ENCODE measurements at regions not wholly inside any gene's neighbourhood (a gene's known extent, or its start where the extent isn't known, plus 50 kb on each side); places are given as distances from the start of the nearest gene placed in this dataset.
A peak's percentile ranks its signal among the peaks of the same experiment; 100 is the strongest.

DNA sequence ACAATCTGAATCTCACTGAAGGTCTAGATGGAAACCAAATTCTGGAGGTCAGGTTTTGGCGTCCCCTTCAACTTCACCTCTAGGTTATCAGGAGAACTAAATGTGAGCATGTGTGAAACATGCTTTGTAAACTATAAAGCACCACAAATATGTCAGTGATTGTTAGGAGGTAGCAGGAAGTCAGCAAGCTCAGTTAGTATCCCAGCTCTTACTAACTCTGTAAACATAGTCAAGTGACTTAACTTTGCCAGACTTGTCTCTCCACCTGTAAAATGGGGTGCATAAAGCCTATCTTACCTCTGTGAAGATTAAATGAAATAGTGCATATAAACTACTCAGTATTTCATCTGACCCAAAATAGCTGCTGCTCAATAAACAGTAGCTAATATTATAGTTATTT, 121.5 kb downstream of the INSIG2 start:
- DNase-seq (ENCODE audit: low spot score in 2 of 2, unreplicated experiment in 2 of 2) = no peak
- no peak overlapping the region for H3K4me3 Mint-ChIP-seq
- H3K36me3 Mint-ChIP-seq = no peaks in the 10 kb centered on the region
- H3K4me1 Mint-ChIP-seq = no peaks in the 10 kb centered on the region
- H3K9me3 Mint-ChIP-seq = peaks cover 6% of the 10 kb centered on the region
- H3K27me3 Mint-ChIP-seq (ENCODE audit: low read depth) = peaks cover 38% of the 10 kb centered on the region
- TF ChIP-seq, protein P1, sequence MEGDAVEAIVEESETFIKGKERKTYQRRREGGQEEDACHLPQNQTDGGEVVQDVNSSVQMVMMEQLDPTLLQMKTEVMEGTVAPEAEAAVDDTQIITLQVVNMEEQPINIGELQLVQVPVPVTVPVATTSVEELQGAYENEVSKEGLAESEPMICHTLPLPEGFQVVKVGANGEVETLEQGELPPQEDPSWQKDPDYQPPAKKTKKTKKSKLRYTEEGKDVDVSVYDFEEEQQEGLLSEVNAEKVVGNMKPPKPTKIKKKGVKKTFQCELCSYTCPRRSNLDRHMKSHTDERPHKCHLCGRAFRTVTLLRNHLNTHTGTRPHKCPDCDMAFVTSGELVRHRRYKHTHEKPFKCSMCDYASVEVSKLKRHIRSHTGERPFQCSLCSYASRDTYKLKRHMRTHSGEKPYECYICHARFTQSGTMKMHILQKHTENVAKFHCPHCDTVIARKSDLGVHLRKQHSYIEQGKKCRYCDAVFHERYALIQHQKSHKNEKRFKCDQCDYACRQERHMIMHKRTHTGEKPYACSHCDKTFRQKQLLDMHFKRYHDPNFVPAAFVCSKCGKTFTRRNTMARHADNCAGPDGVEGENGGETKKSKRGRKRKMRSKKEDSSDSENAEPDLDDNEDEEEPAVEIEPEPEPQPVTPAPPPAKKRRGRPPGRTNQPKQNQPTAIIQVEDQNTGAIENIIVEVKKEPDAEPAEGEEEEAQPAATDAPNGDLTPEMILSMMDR (IDR thresholded peaks at IDR 0.05; ENCODE audit: unreplicated experiment) = no peak
- H3K27ac Mint-ChIP-seq = no peak overlapping the region

DNA sequence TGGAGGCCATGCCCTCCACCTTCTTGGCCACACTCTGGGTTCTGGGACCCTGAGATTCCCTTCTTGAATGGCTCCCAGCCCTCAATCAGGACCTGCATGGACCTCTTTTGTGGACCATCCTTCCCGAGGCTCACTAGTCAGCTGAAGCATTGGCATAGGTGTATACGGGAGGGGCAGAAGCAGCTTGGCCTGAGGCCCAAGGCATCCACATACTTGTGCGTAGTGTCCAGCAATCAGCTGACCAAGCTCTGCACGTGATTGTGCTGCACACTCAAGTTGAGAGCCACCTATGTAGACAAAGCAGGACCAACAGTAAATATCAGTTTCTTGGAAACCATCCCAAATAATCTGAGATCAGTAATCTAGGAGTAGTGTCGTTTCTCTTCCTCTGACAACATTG, 119.6 kb downstream of the INSIG2 start:
- H3K27ac Mint-ChIP-seq = no peak overlapping the region
- DNase-seq (ENCODE audit: low spot score in 2 of 2, unreplicated experiment in 2 of 2) = no peak
- no peak overlapping the region for H3K4me3 Mint-ChIP-seq
- H3K9me3 Mint-ChIP-seq = no peaks in the 10 kb centered on the region
- peaks cover 41% of the 10 kb centered on the region for H3K27me3 Mint-ChIP-seq (ENCODE audit: low read depth)
- H3K36me3 Mint-ChIP-seq = no peaks in the 10 kb centered on the region
- H3K4me1 Mint-ChIP-seq = no peaks in the 10 kb centered on the region
- TF ChIP-seq, protein P1 (IDR thresholded peaks at IDR 0.05; ENCODE audit: unreplicated experiment) = no peak

DNA sequence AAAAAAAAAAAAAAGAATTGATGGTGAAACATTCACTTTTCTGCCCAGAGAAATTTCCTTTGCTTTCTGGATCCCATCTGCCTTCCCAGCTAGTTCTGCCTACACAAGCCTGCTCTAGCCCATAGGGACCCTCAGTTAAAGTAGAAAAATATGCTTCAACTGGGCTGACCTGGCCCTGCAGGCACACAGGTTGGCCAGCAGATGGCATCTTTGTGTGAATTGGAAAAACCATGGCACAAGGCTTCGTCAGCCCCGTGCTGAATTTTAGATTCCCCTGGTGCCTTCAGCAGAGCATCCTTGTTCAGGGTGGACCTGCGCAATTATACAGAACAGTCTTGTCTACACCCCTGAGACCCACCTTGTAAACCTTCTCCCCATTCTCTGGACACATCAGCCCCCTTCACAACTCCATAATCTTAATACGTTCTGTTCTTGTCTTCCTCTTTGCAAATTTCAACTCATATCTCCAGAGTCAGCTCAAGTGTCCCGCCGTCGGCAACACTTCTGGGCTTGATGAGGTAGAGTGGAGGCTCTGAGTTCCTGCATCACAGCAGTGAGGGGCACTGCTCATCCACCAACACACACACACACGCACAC, 114.5 kb downstream of the INSIG2 start:
- Mint-ChIP-seq H3K9me3 (no peaks in the 10 kb centered on the region), H3K27ac (no peak overlapping the region), H3K4me1 (no peaks in the 10 kb centered on the region), H3K4me3 (no peak overlapping the region), H3K36me3 (no peaks in the 10 kb centered on the region), H3K27me3 (ENCODE audit: low read depth) (peaks cover 37% of the 10 kb centered on the region)
- TF ChIP-seq, protein P1 (IDR thresholded peaks at IDR 0.05; ENCODE audit: unreplicated experiment) = peak; percentile 83
- DNase-seq (ENCODE audit: low spot score in 2 of 2, unreplicated experiment in 2 of 2) = peak in 1 of 2 experiments; percentile 61

DNA sequence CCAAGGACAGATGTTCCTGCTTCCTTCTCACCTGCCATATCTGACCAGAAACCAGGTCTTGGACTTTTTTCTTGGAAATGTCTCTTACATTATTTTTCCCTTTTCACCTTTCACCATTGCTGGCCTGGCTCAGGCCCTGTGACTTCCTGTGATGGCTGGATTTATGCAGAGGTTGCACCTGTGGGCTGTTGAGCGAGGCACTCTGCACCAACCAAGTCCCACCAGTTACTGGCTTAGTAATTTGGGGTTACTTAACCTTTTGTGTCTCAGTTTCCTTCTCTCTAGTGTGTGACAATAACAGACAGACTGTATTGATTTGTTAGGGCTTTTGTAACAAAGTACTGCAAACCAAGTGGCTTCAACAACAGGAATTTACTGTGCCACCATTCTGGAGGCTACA, 110.0 kb downstream of the INSIG2 start:
- no peak overlapping the region for H3K27ac Mint-ChIP-seq
- peaks cover 27% of the 10 kb centered on the region for H3K27me3 Mint-ChIP-seq (ENCODE audit: low read depth)
- no peaks in the 10 kb centered on the region for H3K36me3 Mint-ChIP-seq
- TF ChIP-seq, protein P1 (IDR thresholded peaks at IDR 0.05; ENCODE audit: unreplicated experiment) = no peak
- DNase-seq (ENCODE audit: low spot score in 2 of 2, unreplicated experiment in 2 of 2) = no peak
- H3K9me3 Mint-ChIP-seq = no peaks in the 10 kb centered on the region
- H3K4me3 Mint-ChIP-seq = no peak overlapping the region
- H3K4me1 Mint-ChIP-seq = no peaks in the 10 kb centered on the region

DNA sequence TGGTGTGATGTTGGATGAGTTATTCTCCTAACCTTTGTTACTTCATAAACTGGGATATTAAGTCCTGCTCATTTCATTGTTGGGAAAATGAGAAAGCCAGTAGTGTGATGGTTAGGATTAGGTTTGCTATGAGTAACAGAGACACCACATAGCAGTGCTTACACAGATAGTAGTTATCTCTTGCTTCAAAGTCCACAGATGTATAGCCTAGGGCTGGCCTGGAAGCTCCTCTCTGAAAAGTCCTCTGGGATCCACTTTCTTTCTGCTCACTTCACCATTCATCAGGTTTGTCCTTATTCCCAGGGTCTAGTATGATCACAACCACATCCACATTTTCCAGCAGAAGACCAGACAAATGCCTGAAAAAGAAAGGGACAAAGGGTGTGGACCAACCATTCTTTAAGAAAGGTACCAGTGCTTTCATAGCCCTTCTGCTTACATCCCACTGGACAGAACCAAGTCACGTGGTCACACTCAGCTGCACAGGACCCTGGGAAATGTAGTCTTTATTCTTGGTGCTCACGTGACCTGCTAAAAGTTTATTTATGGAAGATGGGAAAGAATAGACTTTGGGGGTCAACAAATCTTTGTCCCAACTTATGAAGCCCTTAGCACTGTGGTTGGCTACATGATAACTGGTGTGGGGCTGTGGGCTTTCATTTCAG, 108.9 kb downstream of the INSIG2 start:
- Mint-ChIP-seq H3K27ac (no peak overlapping the region), H3K36me3 (no peaks in the 10 kb centered on the region), H3K4me3 (no peak overlapping the region), H3K27me3 (ENCODE audit: low read depth) (peaks cover 29% of the 10 kb centered on the region), H3K9me3 (no peaks in the 10 kb centered on the region), H3K4me1 (no peaks in the 10 kb centered on the region)
- TF ChIP-seq, protein P1 (IDR thresholded peaks at IDR 0.05; ENCODE audit: unreplicated experiment) = no peak
- no peak for DNase-seq (ENCODE audit: low spot score in 2 of 2, unreplicated experiment in 2 of 2)

Data from mesothelial cell of epicardium (in vitro differentiated cells).